HG03520 (cell line): ENCODE measurements at regions not wholly inside any gene's neighbourhood (a gene's known extent, or its start where the extent isn't known, plus 50 kb on each side); places are given as distances from the start of the nearest gene placed in this dataset.

ENCODE experiments used
- ATAC-seq: cut with Tn5 transposase; IDR thresholded peaks from one replicate; pipeline ENCODE4 v1.9.1; 2021; ENCODE audit warnings: mild to moderate bottlenecking, moderate library complexity; ENCODE audit not compliant: unreplicated experiment

GRCh38 chr4:37740546-37740945, 54.4 kb upstream of the RELL1 start:
- ATAC-seq: no peak

GRCh38 chr4:37737466-37737865, 51.3 kb upstream of the RELL1 start:
- no peak for ATAC-seq
